ENCODE measurements at regions not wholly inside any gene's neighbourhood (a gene's known extent, or its start where the extent isn't known, plus 50 kb on each side); places are given as distances from the start of the nearest gene placed in this dataset.

- no peaks in the 10 kb centered on the region for H3K27me3 Mint-ChIP-seq (ENCODE audit: low read depth)
- no peaks in the 10 kb centered on the region for H3K36me3 Mint-ChIP-seq (ENCODE audit: low read depth)
- no peak for DNase-seq (ENCODE audit: low spot score)
- no peak overlapping the region for H3K4me3 Mint-ChIP-seq (ENCODE audit: unreplicated experiment)
- no peaks in the 10 kb centered on the region for H3K9me3 Mint-ChIP-seq (ENCODE audit: low read depth)
- H3K4me1 Mint-ChIP-seq (ENCODE audit: low read depth): no peaks in the 10 kb centered on the region
- TF ChIP-seq CTCF (IDR thresholded peaks at IDR 0.05): no peak
- H3K27ac Mint-ChIP-seq (ENCODE audit: unreplicated experiment): no peak overlapping the region
These were observed 134.3 kb upstream of the SLITRK5 start for GRCh38 chr13:87536899-87537298.

- no peak overlapping the region for H3K27ac Mint-ChIP-seq (ENCODE audit: unreplicated experiment)
- no peak for TF ChIP-seq CTCF (IDR thresholded peaks at IDR 0.05)
- no peaks in the 10 kb centered on the region for H3K9me3 Mint-ChIP-seq (ENCODE audit: low read depth)
- H3K27me3 Mint-ChIP-seq (ENCODE audit: low read depth): no peaks in the 10 kb centered on the region
- no peak for DNase-seq (ENCODE audit: low spot score)
- no peaks in the 10 kb centered on the region for H3K36me3 Mint-ChIP-seq (ENCODE audit: low read depth)
- H3K4me1 Mint-ChIP-seq (ENCODE audit: low read depth): no peaks in the 10 kb centered on the region
- H3K4me3 Mint-ChIP-seq (ENCODE audit: unreplicated experiment): no peak overlapping the region
These were observed 133.2 kb upstream of the SLITRK5 start for GRCh38 chr13:87537951-87538350.

GRCh38 chr13:87538366-87539052 is 132.7 kb upstream of the SLITRK5 start:
- no peak for TF ChIP-seq CTCF (IDR thresholded peaks at IDR 0.05)
- Mint-ChIP-seq H3K9me3 (ENCODE audit: low read depth) (peaks cover 2% of the 10 kb centered on the region), H3K27ac (ENCODE audit: unreplicated experiment) (no peak overlapping the region), H3K27me3 (ENCODE audit: low read depth) (no peaks in the 10 kb centered on the region), H3K4me1 (ENCODE audit: low read depth) (no peaks in the 10 kb centered on the region), H3K36me3 (ENCODE audit: low read depth) (no peaks in the 10 kb centered on the region), H3K4me3 (ENCODE audit: unreplicated experiment) (no peak overlapping the region)
- DNase-seq (ENCODE audit: low spot score): no peak

- Mint-ChIP-seq H3K36me3 (ENCODE audit: low read depth) (no peaks in the 10 kb centered on the region), H3K27ac (ENCODE audit: unreplicated experiment) (no peak overlapping the region)
These were observed 118.0 kb upstream of the SLITRK5 start for GRCh38 chr13:87553142-87553541.

GRCh38 chr13:87554045-87554444 is 117.1 kb upstream of the SLITRK5 start:
- Mint-ChIP-seq H3K36me3 (ENCODE audit: low read depth) (no peaks in the 10 kb centered on the region), H3K4me1 (ENCODE audit: low read depth) (no peaks in the 10 kb centered on the region), H3K9me3 (ENCODE audit: low read depth) (no peaks in the 10 kb centered on the region), H3K4me3 (ENCODE audit: unreplicated experiment) (no peak overlapping the region), H3K27me3 (ENCODE audit: low read depth) (no peaks in the 10 kb centered on the region), H3K27ac (ENCODE audit: unreplicated experiment) (no peak overlapping the region)
- DNase-seq (ENCODE audit: low spot score): no peak
- no peak for TF ChIP-seq CTCF (IDR thresholded peaks at IDR 0.05)

More at GRCh38 chr13:87553142-87553541, 118.0 kb upstream of the SLITRK5 start:
- Mint-ChIP-seq H3K27me3 (ENCODE audit: low read depth) (no peaks in the 10 kb centered on the region), H3K4me1 (ENCODE audit: low read depth) (no peaks in the 10 kb centered on the region), H3K9me3 (ENCODE audit: low read depth) (no peaks in the 10 kb centered on the region), H3K4me3 (ENCODE audit: unreplicated experiment) (no peak overlapping the region)
- no peak for DNase-seq (ENCODE audit: low spot score)
- TF ChIP-seq CTCF (IDR thresholded peaks at IDR 0.05): no peak

Measured in chondrocyte (in vitro differentiated cells).